ENCODE measurements at regions not wholly inside any gene's neighbourhood (a gene's known extent, or its start where the extent isn't known, plus 50 kb on each side); places are given as distances from the start of the nearest gene placed in this dataset.

DNA sequence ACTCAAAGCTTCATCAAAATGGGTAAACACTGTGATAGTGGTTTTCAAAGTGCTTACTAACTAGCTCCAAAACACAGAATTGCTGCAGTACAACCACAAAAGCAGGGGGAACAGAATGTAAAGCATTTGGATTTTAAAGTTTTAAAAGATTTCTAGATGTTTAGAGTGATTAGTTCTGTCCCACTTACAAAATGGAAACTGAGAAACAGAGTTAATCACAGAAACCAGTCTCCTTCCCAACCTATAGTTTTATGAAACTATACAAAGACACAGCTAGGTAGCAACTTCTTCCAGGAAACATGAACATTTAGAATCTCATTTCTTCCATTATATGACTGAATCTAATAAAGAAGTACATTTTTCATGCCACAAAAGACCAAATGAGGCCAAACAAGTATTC is 73.8 kb upstream of the HNRNPA3 start:
- TF ChIP-seq, protein P1, sequence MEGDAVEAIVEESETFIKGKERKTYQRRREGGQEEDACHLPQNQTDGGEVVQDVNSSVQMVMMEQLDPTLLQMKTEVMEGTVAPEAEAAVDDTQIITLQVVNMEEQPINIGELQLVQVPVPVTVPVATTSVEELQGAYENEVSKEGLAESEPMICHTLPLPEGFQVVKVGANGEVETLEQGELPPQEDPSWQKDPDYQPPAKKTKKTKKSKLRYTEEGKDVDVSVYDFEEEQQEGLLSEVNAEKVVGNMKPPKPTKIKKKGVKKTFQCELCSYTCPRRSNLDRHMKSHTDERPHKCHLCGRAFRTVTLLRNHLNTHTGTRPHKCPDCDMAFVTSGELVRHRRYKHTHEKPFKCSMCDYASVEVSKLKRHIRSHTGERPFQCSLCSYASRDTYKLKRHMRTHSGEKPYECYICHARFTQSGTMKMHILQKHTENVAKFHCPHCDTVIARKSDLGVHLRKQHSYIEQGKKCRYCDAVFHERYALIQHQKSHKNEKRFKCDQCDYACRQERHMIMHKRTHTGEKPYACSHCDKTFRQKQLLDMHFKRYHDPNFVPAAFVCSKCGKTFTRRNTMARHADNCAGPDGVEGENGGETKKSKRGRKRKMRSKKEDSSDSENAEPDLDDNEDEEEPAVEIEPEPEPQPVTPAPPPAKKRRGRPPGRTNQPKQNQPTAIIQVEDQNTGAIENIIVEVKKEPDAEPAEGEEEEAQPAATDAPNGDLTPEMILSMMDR (IDR thresholded peaks at IDR 0.05; ENCODE audit: poor library complexity), result no peak
- no peak for TF ChIP-seq EZH2phosphoT487 (IDR thresholded peaks at IDR 0.05; ENCODE audit: low read depth, severe bottlenecking, unreplicated experiment)
